Neuronal stem cell (in vitro differentiated cells): ENCODE measurements at regions not wholly inside any gene's neighbourhood (a gene's known extent, or its start where the extent isn't known, plus 50 kb on each side); places are given as distances from the start of the nearest gene placed in this dataset.

ENCODE experiments used
- DNase-seq: peaks from one replicate; pipeline ENCODE4 v3.0.0-alpha.2; 2013; ENCODE audit warnings: low spot score
- H2AFZ ChIP-seq: one replicate; pipeline ENCODE4 v1.6.1; 2013; ENCODE audit warnings: mild to moderate bottlenecking, low read length, inconsistent platforms
- H2AK5ac ChIP-seq: 2 replicates; pipeline ENCODE4 v1.6.1; 2013; ENCODE audit warnings: low read depth, mild to moderate bottlenecking, inconsistent platforms, low read length, moderate library complexity, mixed read lengths
- H2BK120ac ChIP-seq: 2 replicates; pipeline ENCODE4 v1.6.1; 2013; ENCODE audit warnings: low read depth, mild to moderate bottlenecking, inconsistent platforms, low read length, moderate library complexity, mixed read lengths
- H2BK12ac ChIP-seq: one replicate; pipeline ENCODE4 v1.6.1; 2013; ENCODE audit warnings: low read length, inconsistent platforms
- H2BK15ac ChIP-seq: 2 replicates; pipeline ENCODE4 v1.6.1; 2013; ENCODE audit warnings: mild to moderate bottlenecking, low read length, inconsistent platforms, mixed read lengths
- H2BK5ac ChIP-seq: one replicate; pipeline ENCODE4 v1.6.1; 2013; ENCODE audit warnings: inconsistent platforms, mild to moderate bottlenecking, low read length, moderate library complexity
- H3K14ac ChIP-seq: one replicate; pipeline ENCODE4 v1.6.1; 2013; ENCODE audit warnings: low read length, inconsistent platforms
- H3K18ac ChIP-seq: 2 replicates; pipeline ENCODE4 v1.6.1; 2013; ENCODE audit warnings: low read length, inconsistent platforms
- H3K23ac ChIP-seq: 2 replicates; pipeline ENCODE4 v1.6.1; 2013; ENCODE audit warnings: low read depth, mild to moderate bottlenecking, mixed read lengths, low read length, inconsistent platforms; ENCODE audit not compliant: poor library complexity
- H3K27ac ChIP-seq: replicated peaks from 3 replicates; pipeline ENCODE4 v1.5.1; 2013; ENCODE audit warnings: low read length, inconsistent platforms
- H3K27me3 ChIP-seq, 3 experiments: 2 replicates each; pipeline ENCODE4 v1.6.1; 2013; ENCODE audit warnings: low read length in 3 of 3, mild to moderate bottlenecking in 2 of 3, inconsistent platforms in 1 of 3, low read depth in 1 of 3, mixed read lengths in 1 of 3, moderate library complexity in 1 of 3; ENCODE audit not compliant: control insufficient read depth in 3 of 3, insufficient read depth in 3 of 3
- H3K36me3 ChIP-seq, 2 donors: replicated peaks in 1 of 2; 2 replicates each; pipeline ENCODE4 v1.6.1; 2013; ENCODE audit warnings: low read length in 2 of 2; ENCODE audit not compliant: control insufficient read depth in 2 of 2, insufficient read depth in 2 of 2
- H3K4ac ChIP-seq: 2 replicates; pipeline ENCODE4 v1.6.1; 2013; ENCODE audit warnings: inconsistent platforms, mild to moderate bottlenecking, low read length, moderate library complexity
- H3K4me1 ChIP-seq, 2 donors: 1 replicate in 1 of 2; 2 replicates in 1 of 2; pipeline ENCODE4 v1.6.1; 2013; ENCODE audit warnings: low read length in 2 of 2, low read depth in 1 of 2; ENCODE audit not compliant: control insufficient read depth in 2 of 2, insufficient read depth in 1 of 2
- H3K4me2 ChIP-seq: one replicate; pipeline ENCODE4 v1.6.1; 2013; ENCODE audit warnings: mild to moderate bottlenecking, low read length, inconsistent platforms; ENCODE audit not compliant: insufficient read depth, poor library complexity, severe bottlenecking
- H3K4me3 ChIP-seq, 2 donors: 2 replicates each; pipeline ENCODE4 v1.5.1; 2013; ENCODE audit warnings: low read length in 2 of 2, mild to moderate bottlenecking in 2 of 2, inconsistent platforms in 1 of 2, moderate library complexity in 1 of 2
- H3K79me1 ChIP-seq: one replicate; pipeline ENCODE4 v1.6.1; 2013; ENCODE audit warnings: low read depth, mild to moderate bottlenecking, inconsistent platforms, low read length, moderate library complexity
- H3K9ac ChIP-seq: one replicate; pipeline ENCODE4 v1.6.1; 2013; ENCODE audit warnings: mild to moderate bottlenecking, low read depth, low read length, inconsistent platforms; ENCODE audit not compliant: poor library complexity
- H3K9me3 ChIP-seq, 2 donors: replicated peaks in 1 of 2; 2 replicates each; pipeline versions ENCODE3 to v1.6.1; 2013; ENCODE audit warnings: low read length in 2 of 2, mild to moderate bottlenecking in 2 of 2, inconsistent platforms in 1 of 2, low read depth in 1 of 2, mixed read lengths in 1 of 2, moderate library complexity in 1 of 2; ENCODE audit not compliant: control insufficient read depth in 2 of 2, insufficient read depth in 1 of 2
- H4K8ac ChIP-seq: one replicate; pipeline ENCODE4 v1.6.1; 2013; ENCODE audit warnings: low read depth, mild to moderate bottlenecking, inconsistent platforms, low read length, moderate library complexity
- H4K91ac ChIP-seq: one replicate; pipeline ENCODE4 v1.6.1; 2013; ENCODE audit warnings: low read length, low read depth, mild to moderate bottlenecking, inconsistent platforms; ENCODE audit not compliant: poor library complexity
- WGBS, 2 donors: extraction: QIAGEN DNeasy Blood & Tissue Kit; methylation state at CpG; one replicate each; pipeline ENCODE4 v1.1.7; 2013; ENCODE audit warnings: missing lambda C conversion rate in 2 of 2, mixed read lengths in 1 of 2; ENCODE audit not compliant: insufficient read length in 2 of 2, insufficient replicate concordance in 1 of 2; ENCODE audit errors: extremely low coverage in 2 of 2; 5-methylcytosine and 5-hydroxymethylcytosine counted together

GRCh38 chr6:48404927-48405326 is 293.9 kb upstream of the PTCHD4 start:
- H2BK12ac ChIP-seq, result no peak overlapping the region
- H3K79me1 ChIP-seq, result no peaks in the 10 kb centered on the region

DNA sequence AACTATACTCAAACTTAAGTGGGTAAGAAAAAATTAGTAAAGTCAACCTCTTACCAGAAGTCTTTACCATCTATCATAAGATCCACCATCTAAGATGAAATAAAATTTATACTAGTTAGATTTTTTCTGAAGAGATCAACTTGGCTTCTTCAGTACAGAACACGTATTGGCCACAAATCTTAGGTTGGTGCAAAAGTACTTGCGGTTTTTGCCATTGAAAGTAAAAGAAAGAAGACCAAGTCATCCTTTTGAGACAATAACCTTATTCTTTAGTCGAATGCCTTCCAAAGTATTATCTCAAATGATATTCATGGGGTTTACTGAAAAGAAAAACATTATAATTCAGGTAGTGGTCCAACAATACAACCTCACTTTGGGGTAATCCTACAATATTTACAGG is 292.6 kb upstream of the PTCHD4 start:
- no peaks in the 10 kb centered on the region for H3K27me3 ChIP-seq
- no peak overlapping the region for H3K4ac ChIP-seq
- no peak overlapping the region for H3K23ac ChIP-seq
- DNase-seq, result no peak
- H3K4me1 ChIP-seq, result peaks cover 0 to 2% of the 10 kb centered on the region in 2 donors
- H2BK120ac ChIP-seq, result no peak overlapping the region
- H3K79me1 ChIP-seq, result no peaks in the 10 kb centered on the region
- no peak overlapping the region for H2AFZ ChIP-seq
- no CpG with 5 or more reads among the region's 3 CpGs for WGBS, 2 donors
- H2BK12ac ChIP-seq, result no peak overlapping the region
- no peak overlapping the region for H3K27ac ChIP-seq
- no peak overlapping the region for H3K9ac ChIP-seq
- H3K14ac ChIP-seq, result no peak overlapping the region
- H4K91ac ChIP-seq, result no peak overlapping the region
- H3K4me2 ChIP-seq, result no peak overlapping the region
- no peak overlapping the region for H4K8ac ChIP-seq
- H3K18ac ChIP-seq, result no peak overlapping the region
- H2BK5ac ChIP-seq, result no peak overlapping the region
- no peak overlapping the region for H2AK5ac ChIP-seq
- H3K36me3 ChIP-seq, result no peaks in the 10 kb centered on the region
- no peak overlapping the region for H2BK15ac ChIP-seq
- H3K9me3 ChIP-seq, result no peaks in the 10 kb centered on the region
- H3K4me3 ChIP-seq, result no peak overlapping the region

More at GRCh38 chr6:48404927-48405326, 293.9 kb upstream of the PTCHD4 start:
- no peak overlapping the region for H3K9ac ChIP-seq
- no peak overlapping the region for H3K4me2 ChIP-seq
- WGBS, 2 donors, result no CpG with 5 or more reads among the region's 1 CpG
- H3K9me3 ChIP-seq, result no peaks in the 10 kb centered on the region
- H3K36me3 ChIP-seq, result no peaks in the 10 kb centered on the region
- no peak overlapping the region for H3K4me3 ChIP-seq
- H3K4me1 ChIP-seq, result peaks cover 0 to 2% of the 10 kb centered on the region in 2 donors
- no peak overlapping the region for H2AK5ac ChIP-seq
- no peak overlapping the region for H3K27ac ChIP-seq
- H3K4ac ChIP-seq, result no peak overlapping the region
- DNase-seq, result no peak
- H2BK15ac ChIP-seq, result no peak overlapping the region
- no peak overlapping the region for H2BK5ac ChIP-seq
- H3K23ac ChIP-seq, result no peak overlapping the region
- no peak overlapping the region for H2AFZ ChIP-seq
- no peak overlapping the region for H2BK120ac ChIP-seq
- H3K27me3 ChIP-seq, result no peaks in the 10 kb centered on the region
- H4K91ac ChIP-seq, result no peak overlapping the region
- no peak overlapping the region for H3K18ac ChIP-seq
- no peak overlapping the region for H3K14ac ChIP-seq
- H4K8ac ChIP-seq, result no peak overlapping the region

DNA sequence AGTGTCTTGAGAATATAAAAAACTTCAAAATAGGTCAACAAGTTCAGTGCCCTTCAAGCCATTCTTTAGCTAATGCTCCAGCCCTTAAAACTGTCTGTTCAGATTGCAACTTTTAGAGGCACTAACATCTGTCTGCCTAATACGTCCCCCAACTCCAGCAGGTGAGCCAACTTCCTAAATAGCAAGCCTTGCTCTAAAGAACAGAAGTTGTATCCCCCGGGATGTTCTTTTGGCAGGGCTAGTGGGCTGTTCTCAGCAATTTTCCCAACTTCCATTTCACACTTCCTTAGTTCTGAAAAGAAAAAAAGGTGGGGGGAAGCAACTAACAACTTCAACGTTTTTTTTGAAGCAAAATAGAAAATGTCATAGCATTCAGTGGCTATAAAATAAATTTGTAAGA is 290.0 kb upstream of the PTCHD4 start:
- Histone ChIP-seq H2AK5ac (no peak overlapping the region), H3K14ac (no peak overlapping the region), H3K27ac (no peak overlapping the region), H3K4me2 (no peak overlapping the region), H3K9ac (no peak overlapping the region), H3K36me3 (no peaks in the 10 kb centered on the region), H3K23ac (no peak overlapping the region), H3K4me1 (peaks cover 0 to 2% of the 10 kb centered on the region in 2 donors), H2BK15ac (no peak overlapping the region), H3K4ac (no peak overlapping the region), H2AFZ (no peak overlapping the region), H3K18ac (no peak overlapping the region), H4K91ac (no peak overlapping the region), H3K79me1 (no peaks in the 10 kb centered on the region), H4K8ac (no peak overlapping the region), H3K27me3 (no peaks in the 10 kb centered on the region), H2BK12ac (no peak overlapping the region), H2BK120ac (no peak overlapping the region), H3K4me3 (no peak overlapping the region), H3K9me3 (no peaks in the 10 kb centered on the region), H2BK5ac (no peak overlapping the region)
- no CpG with 5 or more reads among the region's 3 CpGs for WGBS, 2 donors
- no peak for DNase-seq

- Histone ChIP-seq H2BK5ac (no peak overlapping the region), H3K27ac (no peak overlapping the region), H3K4me2 (no peak overlapping the region), H3K23ac (no peak overlapping the region), H3K14ac (no peak overlapping the region), H3K27me3 (no peaks in the 10 kb centered on the region), H3K36me3 (no peaks in the 10 kb centered on the region), H3K18ac (no peak overlapping the region), H2BK120ac (no peak overlapping the region), H4K8ac (no peak overlapping the region), H3K4me3 (no peak overlapping the region), H3K4ac (no peak overlapping the region), H2AFZ (no peak overlapping the region), H3K79me1 (no peaks in the 10 kb centered on the region), H2BK15ac (no peak overlapping the region), H3K4me1 (peaks cover 0 to 2% of the 10 kb centered on the region in 2 donors), H3K9ac (no peak overlapping the region), H2AK5ac (no peak overlapping the region), H3K9me3 (no peaks in the 10 kb centered on the region), H4K91ac (no peak overlapping the region), H2BK12ac (no peak overlapping the region)
- no peak for DNase-seq
Measured at GRCh38 chr6:48397887-48398286, 286.9 kb upstream of the PTCHD4 start.
